ENCODE measurements at regions not wholly inside any gene's neighbourhood (a gene's known extent, or its start where the extent isn't known, plus 50 kb on each side); places are given as distances from the start of the nearest gene placed in this dataset.

- Histone ChIP-seq H3K9ac (ENCODE audit: low read length) (no peak overlapping the region), H3K23ac (ENCODE audit: low read length in 2 of 2) (no peak overlapping the region), H2AK5ac (ENCODE audit: low read length, severe bottlenecking) (peak overlapping the region; percentile 59), H4K91ac (ENCODE audit: low read length) (no peak overlapping the region), H3K27ac (ENCODE audit: low read length, poor library complexity, severe bottlenecking) (no peak overlapping the region), H3K79me1 (replicated peaks; ENCODE audit: low read length, poor library complexity, severe bottlenecking) (no peaks in the 10 kb centered on the region), H3K18ac (ENCODE audit: low read depth in 1 of 2, low read length in 2 of 2) (no peak overlapping the region), H2BK12ac (ENCODE audit: low read length in 2 of 2) (no peak overlapping the region), H3K4ac (ENCODE audit: low read depth in 1 of 2, low read length in 2 of 2) (no peak overlapping the region), H3K27me3 (ENCODE audit: control insufficient read depth in 1 of 2, insufficient read depth in 1 of 2, low read length in 2 of 2) (no peaks in the 10 kb centered on the region), H3K14ac (ENCODE audit: low read length in 2 of 2) (no peak overlapping the region), H4K8ac (ENCODE audit: low read length) (no peak overlapping the region), H3K36me3 (ENCODE audit: control insufficient read depth in 1 of 2, insufficient read depth in 2 of 2, low read depth in 1 of 2, low read length in 2 of 2) (no peaks in the 10 kb centered on the region), H3K4me2 (ENCODE audit: low read length, poor library complexity, severe bottlenecking) (no peak overlapping the region), H2BK120ac (ENCODE audit: low read depth, low read length) (no peak overlapping the region), H2BK5ac (ENCODE audit: low read depth, low read length, poor library complexity, severe bottlenecking) (no peak overlapping the region), H3K9me3 (ENCODE audit: control insufficient read depth, low read length) (no peaks in the 10 kb centered on the region), H3K4me3 (ENCODE audit: insufficient read depth in 1 of 2, low read depth in 1 of 2, low read length in 2 of 2) (no peak overlapping the region), H2BK15ac (ENCODE audit: low read depth, poor library complexity, severe bottlenecking) (no peak overlapping the region), H2AFZ (ENCODE audit: low read depth, low read length) (no peak overlapping the region), H3K4me1 (ENCODE audit: control insufficient read depth, insufficient read depth, low read depth, low read length) (no peaks in the 10 kb centered on the region)
- WGBS = 83% methylated on average over 2 of the region's 3 CpGs
- DNase-seq = no peak
These were observed 338.4 kb downstream of the PABPC4L start for GRCh38 chr4:133863153-133863552.

DNA sequence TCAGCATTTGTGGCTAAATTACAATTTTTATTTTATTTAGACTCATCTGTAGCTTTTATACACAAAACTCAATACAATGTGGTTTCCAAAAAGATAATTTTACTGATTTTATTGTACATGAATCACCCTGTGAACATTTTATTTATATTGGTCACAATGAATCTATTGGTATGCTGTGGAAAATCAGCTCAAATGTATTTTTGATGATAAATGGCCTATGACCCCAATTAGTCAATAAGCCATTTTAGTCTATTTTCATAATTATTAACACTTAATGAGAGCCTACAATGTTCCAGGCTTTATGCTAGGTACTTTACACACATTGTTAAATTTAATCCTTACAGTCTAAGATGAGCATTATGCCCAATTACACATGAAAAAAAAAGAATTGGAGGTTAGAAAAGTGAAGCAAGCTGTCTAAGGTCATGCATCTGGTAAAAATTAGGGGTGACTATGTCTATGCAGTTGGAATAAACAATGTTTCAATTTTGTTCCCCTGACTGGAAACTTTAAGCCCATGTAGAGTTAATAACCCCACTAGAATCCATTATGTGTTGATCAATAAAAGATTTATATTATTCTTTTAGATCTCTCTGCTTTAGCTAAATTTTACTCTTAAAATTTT lies 344.7 kb downstream of the PABPC4L start:
- no peaks in the 10 kb centered on the region for H3K27me3 ChIP-seq (ENCODE audit: control insufficient read depth in 1 of 2, insufficient read depth in 1 of 2, low read length in 2 of 2)
- H2BK5ac ChIP-seq (ENCODE audit: low read depth, low read length, poor library complexity, severe bottlenecking) = no peak overlapping the region
- H2AK5ac ChIP-seq (ENCODE audit: low read length, severe bottlenecking) = no peak overlapping the region
- H3K23ac ChIP-seq (ENCODE audit: low read length in 2 of 2) = no peak overlapping the region
- H3K4ac ChIP-seq (ENCODE audit: low read depth in 1 of 2, low read length in 2 of 2) = no peak overlapping the region
- no peak overlapping the region for H3K4me2 ChIP-seq (ENCODE audit: low read length, poor library complexity, severe bottlenecking)
- no peaks in the 10 kb centered on the region for H3K79me1 ChIP-seq (replicated peaks; ENCODE audit: low read length, poor library complexity, severe bottlenecking)
- H3K4me1 ChIP-seq (ENCODE audit: control insufficient read depth, insufficient read depth, low read depth, low read length) = no peaks in the 10 kb centered on the region
- no peak overlapping the region for H3K27ac ChIP-seq (ENCODE audit: low read length, poor library complexity, severe bottlenecking)
- H3K9ac ChIP-seq (ENCODE audit: low read length) = no peak overlapping the region
- no peaks in the 10 kb centered on the region for H3K36me3 ChIP-seq (ENCODE audit: control insufficient read depth in 1 of 2, insufficient read depth in 2 of 2, low read depth in 1 of 2, low read length in 2 of 2)
- H2AFZ ChIP-seq (ENCODE audit: low read depth, low read length) = no peak overlapping the region
- no peak overlapping the region for H4K8ac ChIP-seq (ENCODE audit: low read length)
- no peak overlapping the region for H2BK120ac ChIP-seq (ENCODE audit: low read depth, low read length)
- H2BK15ac ChIP-seq (ENCODE audit: low read depth, poor library complexity, severe bottlenecking) = no peak overlapping the region
- H2BK12ac ChIP-seq (ENCODE audit: low read length in 2 of 2) = no peak overlapping the region
- H3K18ac ChIP-seq (ENCODE audit: low read depth in 1 of 2, low read length in 2 of 2) = no peak overlapping the region
- H3K14ac ChIP-seq (ENCODE audit: low read length in 2 of 2) = no peak overlapping the region
- DNase-seq = no peak
- no peak overlapping the region for H4K91ac ChIP-seq (ENCODE audit: low read length)
- H3K4me3 ChIP-seq (ENCODE audit: insufficient read depth in 1 of 2, low read depth in 1 of 2, low read length in 2 of 2) = no peak overlapping the region
- H3K9me3 ChIP-seq (ENCODE audit: control insufficient read depth, low read length) = no peaks in the 10 kb centered on the region

DNA sequence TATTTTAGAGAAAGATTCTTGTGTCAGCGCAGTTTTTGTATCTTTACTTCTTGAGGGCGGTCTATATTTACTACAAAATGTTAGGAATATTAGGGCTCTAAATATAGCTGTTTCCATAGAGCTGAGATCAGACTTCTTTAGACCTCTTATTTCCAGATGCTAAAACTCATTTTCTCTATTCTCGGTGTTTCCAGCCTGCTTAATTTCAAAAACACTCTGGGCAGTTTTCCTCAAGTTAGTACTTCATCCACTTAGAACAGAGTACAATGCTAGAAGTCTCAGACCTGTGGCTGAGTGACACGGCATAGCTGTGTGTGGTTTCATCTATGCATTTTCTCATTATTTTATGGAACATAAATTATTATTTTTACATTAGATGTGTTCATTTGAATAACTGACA lies 346.6 kb downstream of the PABPC4L start:
- H2AK5ac ChIP-seq (ENCODE audit: low read length, severe bottlenecking) = no peak overlapping the region
- H3K27ac ChIP-seq (ENCODE audit: low read length, poor library complexity, severe bottlenecking) = no peak overlapping the region
- no peak overlapping the region for H4K91ac ChIP-seq (ENCODE audit: low read length)

GRCh38 chr4:133839326-133839725 lies 362.3 kb downstream of the PABPC4L start:
- H3K4me3 ChIP-seq (ENCODE audit: insufficient read depth in 1 of 2, low read depth in 1 of 2, low read length in 2 of 2) = no peak overlapping the region
- H3K79me1 ChIP-seq (replicated peaks; ENCODE audit: low read length, poor library complexity, severe bottlenecking) = no peaks in the 10 kb centered on the region
- H3K14ac ChIP-seq (ENCODE audit: low read length in 2 of 2) = no peak overlapping the region
- H2BK5ac ChIP-seq (ENCODE audit: low read depth, low read length, poor library complexity, severe bottlenecking) = no peak overlapping the region
- no peak overlapping the region for H3K18ac ChIP-seq (ENCODE audit: low read depth in 1 of 2, low read length in 2 of 2)
- no peak overlapping the region for H2AFZ ChIP-seq (ENCODE audit: low read depth, low read length)
- H3K27ac ChIP-seq (ENCODE audit: low read length, poor library complexity, severe bottlenecking) = no peak overlapping the region
- H3K4me1 ChIP-seq (ENCODE audit: control insufficient read depth, insufficient read depth, low read depth, low read length) = no peaks in the 10 kb centered on the region
- H3K23ac ChIP-seq (ENCODE audit: low read length in 2 of 2) = no peak overlapping the region
- no peak overlapping the region for H2BK120ac ChIP-seq (ENCODE audit: low read depth, low read length)
- no peak overlapping the region for H3K9ac ChIP-seq (ENCODE audit: low read length)
- peaks cover 60% of the 10 kb centered on the region for H3K9me3 ChIP-seq (ENCODE audit: control insufficient read depth, low read length)
- H2BK12ac ChIP-seq (ENCODE audit: low read length in 2 of 2) = no peak overlapping the region
- no peak overlapping the region for H2BK15ac ChIP-seq (ENCODE audit: low read depth, poor library complexity, severe bottlenecking)
- no peaks in the 10 kb centered on the region for H3K36me3 ChIP-seq (ENCODE audit: control insufficient read depth in 1 of 2, insufficient read depth in 2 of 2, low read depth in 1 of 2, low read length in 2 of 2)
- H3K4ac ChIP-seq (ENCODE audit: low read depth in 1 of 2, low read length in 2 of 2) = no peak overlapping the region
- H4K8ac ChIP-seq (ENCODE audit: low read length) = no peak overlapping the region
- H3K4me2 ChIP-seq (ENCODE audit: low read length, poor library complexity, severe bottlenecking) = no peak overlapping the region
- H3K27me3 ChIP-seq (ENCODE audit: control insufficient read depth in 1 of 2, insufficient read depth in 1 of 2, low read length in 2 of 2) = no peaks in the 10 kb centered on the region
- DNase-seq = no peak
- H4K91ac ChIP-seq (ENCODE audit: low read length) = no peak overlapping the region
- H2AK5ac ChIP-seq (ENCODE audit: low read length, severe bottlenecking) = no peak overlapping the region

More for the DNA sequence above, 346.6 kb downstream of the PABPC4L start:
- Histone ChIP-seq H3K9ac (ENCODE audit: low read length) (no peak overlapping the region), H3K27me3 (ENCODE audit: control insufficient read depth in 1 of 2, insufficient read depth in 1 of 2, low read length in 2 of 2) (no peaks in the 10 kb centered on the region), H2AFZ (ENCODE audit: low read depth, low read length) (no peak overlapping the region), H3K4ac (ENCODE audit: low read depth in 1 of 2, low read length in 2 of 2) (no peak overlapping the region), H3K36me3 (ENCODE audit: control insufficient read depth in 1 of 2, insufficient read depth in 2 of 2, low read depth in 1 of 2, low read length in 2 of 2) (no peaks in the 10 kb centered on the region), H3K23ac (ENCODE audit: low read length in 2 of 2) (no peak overlapping the region), H3K79me1 (replicated peaks; ENCODE audit: low read length, poor library complexity, severe bottlenecking) (no peaks in the 10 kb centered on the region), H3K4me2 (ENCODE audit: low read length, poor library complexity, severe bottlenecking) (no peak overlapping the region), H4K8ac (ENCODE audit: low read length) (no peak overlapping the region), H3K14ac (ENCODE audit: low read length in 2 of 2) (no peak overlapping the region), H3K18ac (ENCODE audit: low read depth in 1 of 2, low read length in 2 of 2) (no peak overlapping the region), H3K9me3 (ENCODE audit: control insufficient read depth, low read length) (no peaks in the 10 kb centered on the region), H3K4me3 (ENCODE audit: insufficient read depth in 1 of 2, low read depth in 1 of 2, low read length in 2 of 2) (no peak overlapping the region), H2BK5ac (ENCODE audit: low read depth, low read length, poor library complexity, severe bottlenecking) (no peak overlapping the region), H3K4me1 (ENCODE audit: control insufficient read depth, insufficient read depth, low read depth, low read length) (no peaks in the 10 kb centered on the region), H2BK12ac (ENCODE audit: low read length in 2 of 2) (no peak overlapping the region), H2BK120ac (ENCODE audit: low read depth, low read length) (no peak overlapping the region), H2BK15ac (ENCODE audit: low read depth, poor library complexity, severe bottlenecking) (no peak overlapping the region)
- no peak for DNase-seq
- 100% methylated on average over 1 of the region's 4 CpGs for WGBS
